NT2/D1 (cell line): ENCODE measurements at regions not wholly inside any gene's neighbourhood (a gene's known extent, or its start where the extent isn't known, plus 50 kb on each side); places are given as distances from the start of the nearest gene placed in this dataset.

ENCODE experiments used
- DNase-seq: peaks from one replicate; pipeline ENCODE4 v3.0.0-alpha.2; 2011; ENCODE audit warnings: low read depth, low spot score
- H3K27me3 ChIP-seq: 2 replicates; pipeline ENCODE4 v1.6.0; 2011; ENCODE audit warnings: mild to moderate bottlenecking; ENCODE audit not compliant: insufficient read length, insufficient read depth
- H3K36me3 ChIP-seq: 2 replicates; pipeline ENCODE4 v1.6.1; 2011; ENCODE audit warnings: mild to moderate bottlenecking, low read length, mixed read lengths; ENCODE audit not compliant: insufficient read depth, insufficient read length
- H3K4me1 ChIP-seq: 2 replicates; pipeline ENCODE4 v1.5.1; 2011; ENCODE audit not compliant: insufficient read depth, insufficient read length
- H3K4me3 ChIP-seq: 2 replicates; pipeline ENCODE4 v1.5.1; 2011; ENCODE audit warnings: low read depth; ENCODE audit not compliant: insufficient read length
- H3K9ac ChIP-seq: 2 replicates; pipeline ENCODE4 v1.6.0; 2011; ENCODE audit warnings: low read depth; ENCODE audit not compliant: insufficient read length
- H3K9me3 ChIP-seq: 2 replicates; pipeline ENCODE4 v1.5.1; 2011; ENCODE audit warnings: mild to moderate bottlenecking, low read length; ENCODE audit not compliant: insufficient read depth
- SUZ12 ChIP-seq: IDR thresholded peaks from 2 replicates; pipeline ENCODE4 v1.6.1; 2011; ENCODE audit not compliant: insufficient read length, insufficient read depth; ENCODE audit errors: extremely low read depth
- YY1 ChIP-seq: IDR thresholded peaks from 2 replicates; pipeline ENCODE4 v1.6.1; 2011; ENCODE audit not compliant: insufficient read length, insufficient read depth
- ZNF274 ChIP-seq: IDR thresholded peaks from 2 replicates; pipeline ENCODE4 v1.6.1; 2011; ENCODE audit warnings: mild to moderate bottlenecking, low read depth, low read length

GRCh38 chr10:88103576-88103975 is 240.2 kb downstream of the PTEN start:
- H3K27me3 ChIP-seq: no peaks in the 10 kb centered on the region
- H3K9ac ChIP-seq: no peak overlapping the region
- DNase-seq: no peak
- H3K4me3 ChIP-seq: no peak overlapping the region
- H3K9me3 ChIP-seq: no peaks in the 10 kb centered on the region
- TF ChIP-seq YY1 (no peak), SUZ12 (no peak), ZNF274 (no peak)
- no peaks in the 10 kb centered on the region for H3K36me3 ChIP-seq
- H3K4me1 ChIP-seq: no peaks in the 10 kb centered on the region

DNA sequence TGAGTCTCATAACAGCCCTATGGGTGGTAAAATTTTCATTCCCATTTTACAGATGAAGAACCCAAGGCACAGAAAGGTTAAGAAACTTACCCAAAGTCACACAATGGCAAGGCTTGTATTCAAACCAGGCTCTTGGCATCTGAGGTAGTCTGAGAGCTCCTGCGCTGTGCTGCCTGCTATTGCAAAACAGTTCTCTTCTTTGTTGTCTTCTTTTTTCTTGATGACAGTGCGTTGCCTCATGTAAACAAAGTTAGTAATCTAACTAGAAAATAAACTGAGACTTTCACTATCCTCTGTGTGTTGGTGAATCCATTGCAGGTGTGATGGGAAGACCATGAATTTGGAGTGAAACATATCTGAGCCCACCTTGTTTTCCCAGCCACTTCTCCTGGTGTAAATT is 240.8 kb downstream of the PTEN start:
- H3K4me1 ChIP-seq: no peaks in the 10 kb centered on the region

GRCh38 chr10:88106366-88106765 is 242.9 kb downstream of the PTEN start:
- Histone ChIP-seq H3K9ac (no peak overlapping the region), H3K9me3 (no peaks in the 10 kb centered on the region), H3K4me3 (no peak overlapping the region), H3K36me3 (no peaks in the 10 kb centered on the region), H3K27me3 (no peaks in the 10 kb centered on the region), H3K4me1 (no peaks in the 10 kb centered on the region)
- TF ChIP-seq SUZ12: no peak
- TF ChIP-seq ZNF274: no peak
- no peak for TF ChIP-seq YY1
- no peak for DNase-seq

More for the DNA sequence above, 240.8 kb downstream of the PTEN start:
- Histone ChIP-seq H3K9ac (no peak overlapping the region), H3K36me3 (no peaks in the 10 kb centered on the region), H3K27me3 (no peaks in the 10 kb centered on the region), H3K9me3 (no peaks in the 10 kb centered on the region), H3K4me3 (no peak overlapping the region)
- DNase-seq: no peak
- TF ChIP-seq ZNF274 (no peak), SUZ12 (no peak), YY1 (no peak)

GRCh38 chr10:88107296-88108097 is 244.1 kb downstream of the PTEN start:
- DNase-seq: no peak
- no peaks in the 10 kb centered on the region for H3K36me3 ChIP-seq

DNA sequence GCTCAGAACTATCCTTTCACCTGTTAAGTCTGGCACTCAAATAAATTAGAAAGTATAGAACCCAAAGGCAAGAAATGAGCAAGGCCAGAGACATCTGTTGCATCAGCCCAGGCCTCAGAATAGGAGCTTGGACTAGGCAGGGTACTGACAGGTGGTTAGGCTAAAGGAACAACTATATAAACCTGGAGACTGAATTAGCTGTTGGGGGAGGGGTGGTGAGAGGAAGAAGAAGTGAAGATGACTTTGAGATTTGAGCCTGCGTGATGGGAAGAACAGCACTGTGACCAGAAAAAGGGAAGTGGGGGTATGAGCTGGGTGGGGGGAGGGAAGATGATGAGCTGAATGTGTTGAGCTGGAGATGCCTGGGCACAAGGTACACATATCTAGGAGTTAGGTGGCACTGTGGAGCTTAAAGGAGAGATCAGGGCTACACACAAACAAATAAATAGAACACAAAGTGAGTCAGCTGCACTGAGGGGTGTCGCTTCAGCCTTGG is 244.7 kb downstream of the PTEN start:
- Histone ChIP-seq H3K4me3 (no peak overlapping the region), H3K36me3 (no peaks in the 10 kb centered on the region), H3K9ac (no peak overlapping the region), H3K4me1 (no peaks in the 10 kb centered on the region), H3K9me3 (no peaks in the 10 kb centered on the region), H3K27me3 (no peaks in the 10 kb centered on the region)
- TF ChIP-seq SUZ12: no peak
- TF ChIP-seq ZNF274: no peak
- no peak for TF ChIP-seq YY1
- no peak for DNase-seq

More at GRCh38 chr10:88107296-88108097, 244.1 kb downstream of the PTEN start:
- H3K9me3 ChIP-seq: no peaks in the 10 kb centered on the region
- H3K4me3 ChIP-seq: no peak overlapping the region
- TF ChIP-seq YY1 (no peak), ZNF274 (no peak), SUZ12 (no peak)
- no peaks in the 10 kb centered on the region for H3K27me3 ChIP-seq
- H3K9ac ChIP-seq: no peak overlapping the region
- H3K4me1 ChIP-seq: no peaks in the 10 kb centered on the region

DNA sequence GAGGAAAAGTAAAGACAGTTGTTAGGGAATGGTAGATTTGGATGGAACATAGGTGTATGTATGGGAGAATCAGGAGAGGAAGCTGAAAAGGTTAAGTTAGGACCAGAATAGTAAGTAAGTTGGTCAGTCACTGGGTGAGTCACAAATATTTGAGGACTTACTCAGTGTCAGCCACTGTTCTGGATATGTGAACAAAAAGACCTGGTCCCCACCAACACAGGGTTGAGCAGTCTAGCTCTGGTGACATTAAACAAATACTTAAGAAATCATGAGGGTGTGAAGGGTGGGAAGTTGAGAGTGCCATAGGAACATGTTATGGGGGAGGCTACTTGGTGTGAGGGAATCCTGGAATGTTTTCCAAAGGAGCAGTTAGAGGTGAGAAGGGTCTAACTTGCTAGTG is 246.9 kb downstream of the PTEN start:
- DNase-seq: no peak
- Histone ChIP-seq H3K4me1 (no peaks in the 10 kb centered on the region), H3K36me3 (no peaks in the 10 kb centered on the region), H3K9me3 (no peaks in the 10 kb centered on the region), H3K4me3 (no peak overlapping the region), H3K27me3 (no peaks in the 10 kb centered on the region), H3K9ac (no peak overlapping the region)
- TF ChIP-seq ZNF274 (no peak), YY1 (no peak), SUZ12 (no peak)

- Histone ChIP-seq H3K36me3 (no peaks in the 10 kb centered on the region), H3K27me3 (no peaks in the 10 kb centered on the region), H3K9ac (no peak overlapping the region), H3K4me3 (no peak overlapping the region), H3K9me3 (no peaks in the 10 kb centered on the region), H3K4me1 (no peaks in the 10 kb centered on the region)
- TF ChIP-seq ZNF274 (no peak), SUZ12 (no peak), YY1 (no peak)
- DNase-seq: no peak
Observed at GRCh38 chr10:88110822-88111221, 247.4 kb downstream of the PTEN start.
